Heart right ventricle (tissue), 16 donors: ENCODE measurements at regions not wholly inside any gene's neighbourhood (a gene's known extent, or its start where the extent isn't known, plus 50 kb on each side); places are given as distances from the start of the nearest gene placed in this dataset.

Source experiments
- ATAC-seq, 8 donors: fragments of 200-7000 bp; cut with Tn5 transposase; one replicate each; pipeline ENCODE4 v1.9.1; 2020; ENCODE audit warnings: mild to moderate bottlenecking in 8 of 8, moderate library complexity in 8 of 8, moderate number of reproducible peaks in 1 of 8
- DNase-seq, 2 donors: peaks; one replicate each; pipeline ENCODE4 v3.0.0-alpha.2; 2020
- H3K27ac ChIP-seq, 10 donors: fragments of 200-600 bp; sonication (generic) in 2 of 10; one replicate each; pipeline versions ENCODE4 v1.5.0 to v1.8.0; 2020 to 2022; ENCODE audit warnings: mild to moderate bottlenecking in 3 of 10
- H3K27me3 ChIP-seq, 7 donors: fragments of 200-600 bp; one replicate each; pipeline ENCODE4 v1.8.0; 2021 to 2022; ENCODE audit warnings: mild to moderate bottlenecking in 2 of 7
- H3K36me3 ChIP-seq, 9 donors: fragments of 200-600 bp; sonication (generic) in 1 of 9; one replicate each; pipeline versions ENCODE4 v1.5.0 to v1.8.0; 2020 to 2022; ENCODE audit warnings: mild to moderate bottlenecking in 2 of 9
- H3K4me1 ChIP-seq, 9 donors: fragments of 200-600 bp; sonication (generic) in 1 of 9; one replicate each; pipeline versions ENCODE4 v1.5.0 to v1.8.0; 2020 to 2022; ENCODE audit warnings: mild to moderate bottlenecking in 4 of 9
- H3K4me3 ChIP-seq, 10 donors: fragments of 200-600 bp; sonication (generic) in 2 of 10; one replicate each; pipeline versions ENCODE4 v1.5.0 to v1.8.0; 2020 to 2022; ENCODE audit warnings: mild to moderate bottlenecking in 7 of 10, moderate library complexity in 2 of 10
- H3K9me3 ChIP-seq, 11 donors: fragments of 200-600 bp in 10 of 11; sonication (generic) in 2 of 11; one replicate each; pipeline versions ENCODE4 v1.5.0 to v1.8.0; 2013 to 2022; ENCODE audit warnings: mild to moderate bottlenecking in 2 of 11, control low read depth in 1 of 11, moderate library complexity in 1 of 11
- WGBS, 2 donors: extraction: QIAGEN DNeasy Blood & Tissue Kit; methylation state at CpG; one replicate each; pipeline ENCODE4 v1.1.7; 2013; ENCODE audit warnings: inconsistent platforms in 1 of 2; 5-methylcytosine and 5-hydroxymethylcytosine counted together
- intact Hi-C, 10 donors: fragments of 100-400 bp; cut with DNase I; formaldehyde crosslinking; loops; one replicate each; pipeline versions ENCODE4 v1.11.1 to v1.14.2; 2022
- TF ChIP-seq, protein P1 (sequence below), 9 donors: fragments of 200-600 bp; sonication (generic) in 2 of 9; IDR thresholded peaks; one replicate each; pipeline versions ENCODE4 v1.5.0 to v1.8.0; 2021 to 2022; ENCODE audit warnings: antibody characterized with exemption in 9 of 9, mild to moderate bottlenecking in 5 of 9, moderate library complexity in 1 of 9
- donor health status: Arrhythmogenic right ventricular cardiomyopathy.
- donor health status: ischemic (EF 13 %, LVEDD 7.1; RV severe dilation, severe dysfunction).
- donor health status: healthy with polysubstance abuse.
- donor health status: DM: no; HTN: yes; CAD: no.
- donor health status: DM: no; HTN: no; CAD: no.
- donor health status: ischemic (EF 25% LVEDD 6.9; RV normal size, moderate dysfunction).
- donor health status: ischemic (EF 25% LVEDD 5.7; RV mildly dilated, moderate dysfunction).
- donor health status: healthy.
- donor health status: DM: yes; HTN: yes; CAD: no.
- donor health status: Ischemic cardiomyopathy.
- donor health status: ischemic (EF 35%, LVEDD 5.7; RV mildly dilated, moderate dysfunction).
- donor health status: nonischemic (EF 11% LVEDD 7.7; RV severe dilation, severe dysfunction).
- donor health status: DM: yes; HTN: yes; CAD: no.
- donor health status: PGD.
- donor health status: ischemic (EF 29% LVEDD 5.4; RV normal size, mild dysfunction).
- donor health status: nonischemic (EF 23%, LVEDD 6.1; RV moderate dilation, normal function).

DNA sequence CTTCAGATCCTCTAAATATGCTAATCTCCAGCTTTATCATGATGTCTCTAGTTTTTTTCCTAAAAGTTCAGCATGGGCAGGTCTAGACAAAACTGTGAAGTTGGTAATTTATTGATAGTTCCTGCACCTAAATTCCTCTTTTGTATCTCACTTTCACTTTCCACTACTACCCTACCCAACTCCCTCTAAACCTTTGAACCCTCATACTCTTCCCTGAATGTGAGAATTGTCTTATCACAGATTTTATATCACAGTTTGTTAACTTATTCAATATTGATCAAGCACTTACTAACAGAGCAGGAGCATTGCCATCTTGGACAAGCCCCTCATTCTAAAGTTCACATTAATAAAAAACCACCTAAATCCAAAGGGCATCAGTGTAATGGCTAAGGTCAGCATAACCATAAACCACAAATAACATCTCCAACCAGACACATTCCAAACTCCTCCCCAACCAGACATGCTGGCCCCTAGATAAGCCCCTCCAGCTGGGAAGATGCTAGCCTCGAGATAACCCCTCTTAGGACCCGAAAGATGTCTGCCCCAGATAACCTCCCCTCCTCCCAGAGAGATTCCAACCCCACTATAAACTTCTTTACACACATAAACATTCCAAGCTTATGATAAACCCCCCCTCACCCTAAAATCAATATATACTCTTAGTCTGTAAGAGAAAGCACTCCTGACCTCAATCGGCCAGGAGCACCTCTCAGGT, 78.7 kb downstream of the FSCB start:
- Histone ChIP-seq H3K36me3 (no peaks in the 10 kb centered on the region), H3K27ac (no peak overlapping the region), H3K27me3 (no peaks in the 10 kb centered on the region), H3K4me1 (no peaks in the 10 kb centered on the region), H3K4me3 (no peak overlapping the region), H3K9me3 (peaks cover 0 to 6% (median 0%) of the 10 kb centered on the region in 11 donors)
- intact Hi-C loops: no loop called here
- WGBS, 2 donors: 78 to 85% methylated on average over 3 of the region's 3 CpGs
- TF ChIP-seq, protein P1, sequence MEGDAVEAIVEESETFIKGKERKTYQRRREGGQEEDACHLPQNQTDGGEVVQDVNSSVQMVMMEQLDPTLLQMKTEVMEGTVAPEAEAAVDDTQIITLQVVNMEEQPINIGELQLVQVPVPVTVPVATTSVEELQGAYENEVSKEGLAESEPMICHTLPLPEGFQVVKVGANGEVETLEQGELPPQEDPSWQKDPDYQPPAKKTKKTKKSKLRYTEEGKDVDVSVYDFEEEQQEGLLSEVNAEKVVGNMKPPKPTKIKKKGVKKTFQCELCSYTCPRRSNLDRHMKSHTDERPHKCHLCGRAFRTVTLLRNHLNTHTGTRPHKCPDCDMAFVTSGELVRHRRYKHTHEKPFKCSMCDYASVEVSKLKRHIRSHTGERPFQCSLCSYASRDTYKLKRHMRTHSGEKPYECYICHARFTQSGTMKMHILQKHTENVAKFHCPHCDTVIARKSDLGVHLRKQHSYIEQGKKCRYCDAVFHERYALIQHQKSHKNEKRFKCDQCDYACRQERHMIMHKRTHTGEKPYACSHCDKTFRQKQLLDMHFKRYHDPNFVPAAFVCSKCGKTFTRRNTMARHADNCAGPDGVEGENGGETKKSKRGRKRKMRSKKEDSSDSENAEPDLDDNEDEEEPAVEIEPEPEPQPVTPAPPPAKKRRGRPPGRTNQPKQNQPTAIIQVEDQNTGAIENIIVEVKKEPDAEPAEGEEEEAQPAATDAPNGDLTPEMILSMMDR (IDR thresholded peaks at IDR 0.05): no peak
- ATAC-seq (no peak), DNase-seq (no peak)

DNA sequence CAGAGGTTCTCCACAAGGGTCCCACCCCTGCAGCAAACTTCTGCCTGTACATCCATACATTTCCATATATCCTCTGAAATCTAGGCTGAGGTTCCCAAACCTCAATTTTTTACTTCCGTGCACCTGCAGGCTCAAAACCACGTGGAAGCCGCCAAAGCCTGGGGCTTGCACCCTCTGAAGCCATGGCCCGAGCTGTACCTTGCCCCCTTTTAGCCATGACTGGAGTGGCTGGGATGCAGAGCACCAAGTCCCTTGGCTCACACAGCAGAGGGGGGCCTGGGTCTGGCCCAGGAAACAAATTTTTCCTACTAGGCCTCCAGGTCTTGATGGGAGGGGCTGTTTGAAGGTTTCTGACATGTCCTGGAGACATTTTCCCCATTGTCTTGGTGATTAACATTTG, 84.4 kb downstream of the FSCB start:
- WGBS, 2 donors: 88 to 94% methylated on average over 4 of the region's 4 CpGs
- Histone ChIP-seq H3K9me3 (peaks cover 0 to 11% (median 0%) of the 10 kb centered on the region in 11 donors), H3K36me3 (no peaks in the 10 kb centered on the region), H3K4me1 (no peaks in the 10 kb centered on the region), H3K4me3 (no peak overlapping the region), H3K27me3 (no peaks in the 10 kb centered on the region), H3K27ac (no peak overlapping the region)
- no peak for DNase-seq
- ATAC-seq: no peak
- intact Hi-C loops: no loop called here
- TF ChIP-seq, protein P1 (IDR thresholded peaks at IDR 0.05): no peak

DNA sequence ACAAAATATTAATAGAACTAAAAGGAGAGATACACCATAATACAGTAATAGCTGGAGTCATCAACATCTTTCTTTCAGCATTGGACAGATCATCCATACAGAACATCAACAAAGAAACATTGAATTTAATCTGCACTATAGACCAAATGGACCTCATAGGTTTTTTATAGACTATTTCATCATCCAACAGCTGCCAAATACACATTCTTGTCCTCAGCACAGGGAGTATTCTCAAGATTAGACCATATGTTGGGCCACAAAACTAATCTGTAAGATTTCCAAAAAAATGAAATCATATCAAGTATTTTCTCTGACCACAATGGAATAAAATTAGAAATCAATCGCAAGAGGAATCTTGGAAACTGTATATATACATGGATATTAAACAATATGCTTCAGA, 86.9 kb downstream of the FSCB start:
- no peaks in the 10 kb centered on the region for H3K36me3 ChIP-seq
- H3K4me3 ChIP-seq: no peak overlapping the region
- TF ChIP-seq, protein P1 (IDR thresholded peaks at IDR 0.05): no peak
- intact Hi-C loops: no loop called here
- DNase-seq (no peak), ATAC-seq (peak in 1 of 8 donors; percentile 25)
- H3K9me3 ChIP-seq: peaks cover 0 to 24% (median 0%) of the 10 kb centered on the region in 11 donors
- WGBS, 2 donors: 56 to 68% methylated on average over 1 of the region's 1 CpG
- no peaks in the 10 kb centered on the region for H3K4me1 ChIP-seq
- H3K27me3 ChIP-seq: no peaks in the 10 kb centered on the region
- no peak overlapping the region for H3K27ac ChIP-seq

DNA sequence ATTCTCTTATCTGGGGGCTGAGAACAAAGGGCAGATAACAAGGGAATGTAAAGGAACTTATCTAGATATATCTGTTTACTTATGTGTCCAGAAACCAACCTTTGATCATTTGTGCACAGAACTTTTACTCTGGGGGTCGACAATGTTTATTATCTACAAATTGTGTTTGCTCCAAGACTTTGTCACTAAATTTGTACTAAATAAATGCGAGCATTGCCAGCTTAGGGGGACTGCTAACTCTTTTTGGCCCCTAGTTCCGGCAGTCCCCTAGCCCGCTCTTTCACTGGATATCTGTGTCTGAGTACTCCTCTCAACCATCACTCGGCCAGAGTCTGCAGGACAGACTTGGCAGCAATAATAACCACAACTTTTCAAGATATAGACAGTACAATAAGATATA, 88.2 kb downstream of the FSCB start:
- intact Hi-C loops: no loop called here
- no peak overlapping the region for H3K4me3 ChIP-seq
- ATAC-seq (no peak), DNase-seq (no peak)
- no peak overlapping the region for H3K27ac ChIP-seq
- no peaks in the 10 kb centered on the region for H3K36me3 ChIP-seq
- 71 to 83% methylated on average over 5 of the region's 5 CpGs for WGBS, 2 donors
- TF ChIP-seq, protein P1 (IDR thresholded peaks at IDR 0.05): no peak
- H3K27me3 ChIP-seq: no peaks in the 10 kb centered on the region
- peaks cover 0 to 22% (median 0%) of the 10 kb centered on the region in 11 donors for H3K9me3 ChIP-seq
- H3K4me1 ChIP-seq: no peaks in the 10 kb centered on the region
